HG03103 (cell line): ENCODE measurements at regions not wholly inside any gene's neighbourhood (a gene's known extent, or its start where the extent isn't known, plus 50 kb on each side); places are given as distances from the start of the nearest gene placed in this dataset.
"Not testable (repeated sequence)": the region's sequence is repeated elsewhere in the genome, so short reads cannot be mapped to it uniquely, and the experiment has no call there.

Experiments
- ATAC-seq: cut with Tn5 transposase; IDR thresholded peaks from one replicate; pipeline ENCODE4 v1.9.1; 2021; ENCODE audit warnings: low read depth; ENCODE audit not compliant: unreplicated experiment

DNA sequence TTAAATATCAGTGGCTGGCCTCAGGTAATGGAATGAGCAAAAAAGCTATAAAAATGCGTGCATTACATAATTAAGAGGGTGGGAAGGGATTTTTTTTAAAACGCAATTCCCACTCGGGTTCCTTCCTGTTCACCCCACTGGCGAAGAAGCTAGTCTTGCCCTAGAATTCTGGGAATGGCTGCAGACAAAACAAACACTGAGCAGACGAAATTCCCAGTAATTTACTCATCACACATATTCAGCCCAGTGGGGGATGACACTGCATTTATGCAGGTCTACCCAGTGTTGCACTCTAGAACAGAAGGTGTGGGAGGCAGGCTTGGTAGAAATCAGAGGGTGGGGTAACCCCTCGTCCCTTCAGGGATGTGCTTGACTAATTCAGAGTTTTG lies 2695.0 kb upstream of the DEFB115 start:
- no peak for ATAC-seq

GRCh38 chr20:28562899-28563521 lies 2694.5 kb upstream of the DEFB115 start:
- not testable (repeated sequence) for ATAC-seq

DNA sequence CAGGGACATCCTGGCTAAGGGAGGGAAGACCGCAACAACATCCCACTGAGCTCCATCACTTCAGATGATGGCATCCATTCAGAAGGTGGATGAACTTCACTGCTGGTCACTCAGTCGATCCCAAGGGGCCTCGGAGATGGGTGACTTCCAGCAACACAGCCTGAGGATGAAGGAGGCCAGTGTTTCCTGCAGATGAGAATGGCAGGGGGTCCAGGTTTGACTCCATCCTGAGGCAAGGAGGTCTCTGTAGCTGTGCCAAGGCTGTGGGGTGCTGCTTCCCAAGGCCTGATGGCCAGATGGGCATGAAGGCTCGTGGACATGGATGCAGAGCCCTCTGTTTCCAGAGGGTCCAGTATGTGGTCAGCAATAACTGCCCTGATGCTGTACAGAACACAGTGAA lies 2693.4 kb upstream of the DEFB115 start:
- ATAC-seq: not testable (repeated sequence)

- not testable (repeated sequence) for ATAC-seq
Measured at GRCh38 chr20:28564688-28565463, 2692.6 kb upstream of the DEFB115 start.

GRCh38 chr20:28575991-28576390 lies 2681.5 kb upstream of the DEFB115 start:
- ATAC-seq: not testable (repeated sequence)

DNA sequence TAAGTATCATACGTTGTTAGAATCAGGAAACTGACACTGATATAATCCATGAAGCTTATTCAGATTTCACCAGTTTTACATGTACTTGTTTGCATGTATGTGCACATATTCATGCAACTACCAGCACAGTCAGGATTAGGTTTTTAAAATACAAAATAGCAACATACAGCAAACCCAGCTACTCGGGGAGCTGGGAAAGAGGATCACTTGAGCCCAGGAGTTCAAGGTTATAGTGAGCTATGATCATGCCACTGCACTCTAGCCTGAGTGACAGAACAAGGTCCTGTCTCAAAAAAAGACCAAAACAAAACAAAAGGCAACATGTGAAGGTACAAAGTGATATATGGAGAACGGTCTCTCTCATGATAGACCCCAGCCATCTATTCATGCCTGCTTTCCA lies 2665.8 kb upstream of the DEFB115 start:
- not testable (repeated sequence) for ATAC-seq

- ATAC-seq: not testable (repeated sequence)
Measured at GRCh38 chr20:28593383-28593782, 2664.1 kb upstream of the DEFB115 start.

DNA sequence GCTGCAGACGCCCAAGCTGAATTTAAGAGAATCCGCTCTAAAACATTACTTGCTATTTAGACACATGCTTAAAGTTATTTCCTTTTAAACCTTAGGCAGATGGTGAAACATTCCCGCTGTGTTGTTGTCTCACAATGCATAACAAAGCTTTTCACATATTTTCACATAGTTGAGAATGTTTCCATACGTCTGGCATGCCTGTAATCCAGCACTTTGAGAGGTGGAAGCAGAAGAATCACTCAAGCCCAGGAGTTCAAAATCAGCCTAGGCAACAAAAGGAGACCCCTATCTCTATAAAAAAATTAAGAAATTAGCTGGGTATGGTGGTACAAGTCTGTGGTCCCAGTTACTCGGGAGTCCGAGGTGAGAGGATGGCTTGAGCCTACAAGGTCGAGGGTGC lies 2663.0 kb upstream of the DEFB115 start:
- ATAC-seq: not testable (repeated sequence)

- not testable (repeated sequence) for ATAC-seq
Measured at GRCh38 chr20:28602006-28602402, 2655.5 kb upstream of the DEFB115 start.

DNA sequence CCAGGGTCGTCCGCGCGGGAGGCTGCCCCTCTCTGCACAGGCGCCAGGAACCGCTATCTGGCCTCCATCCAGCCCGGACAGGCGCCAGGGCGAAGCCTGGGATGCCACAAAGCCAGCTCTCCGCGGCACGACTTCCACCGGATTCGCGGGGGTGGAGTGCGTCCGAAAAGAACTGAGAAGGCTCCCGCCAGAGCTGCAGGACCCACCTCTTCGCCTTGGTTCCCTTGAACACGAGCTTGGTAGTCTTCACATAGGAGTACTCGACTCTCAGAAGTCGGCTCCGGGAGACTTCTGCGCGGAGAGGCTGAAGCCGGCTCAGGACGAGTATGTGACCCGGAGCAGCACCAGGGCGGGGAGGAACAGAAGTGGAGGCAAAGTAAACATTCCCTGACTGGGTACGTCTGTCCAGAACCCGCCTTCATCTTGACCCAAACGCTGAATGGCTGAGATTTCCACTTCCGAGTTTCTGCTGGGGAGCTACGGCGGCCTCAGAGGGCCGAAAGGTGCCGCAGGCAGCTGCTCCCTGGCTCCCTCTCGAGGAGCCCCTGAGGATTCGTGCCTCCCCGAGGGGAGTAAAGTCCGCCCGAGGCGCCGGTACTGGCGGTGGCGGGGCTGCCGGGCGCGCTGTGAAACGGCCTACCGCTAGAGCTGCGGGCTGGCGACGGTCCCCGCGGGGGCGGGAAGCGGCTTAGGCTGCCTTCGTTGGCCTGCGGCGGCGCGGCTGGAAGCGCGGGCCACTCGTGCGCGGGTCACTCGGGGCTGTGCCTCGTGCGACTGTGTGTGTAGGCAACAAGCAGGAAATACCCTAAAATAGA lies 2654.9 kb upstream of the DEFB115 start:
- ATAC-seq: peak; percentile 98

DNA sequence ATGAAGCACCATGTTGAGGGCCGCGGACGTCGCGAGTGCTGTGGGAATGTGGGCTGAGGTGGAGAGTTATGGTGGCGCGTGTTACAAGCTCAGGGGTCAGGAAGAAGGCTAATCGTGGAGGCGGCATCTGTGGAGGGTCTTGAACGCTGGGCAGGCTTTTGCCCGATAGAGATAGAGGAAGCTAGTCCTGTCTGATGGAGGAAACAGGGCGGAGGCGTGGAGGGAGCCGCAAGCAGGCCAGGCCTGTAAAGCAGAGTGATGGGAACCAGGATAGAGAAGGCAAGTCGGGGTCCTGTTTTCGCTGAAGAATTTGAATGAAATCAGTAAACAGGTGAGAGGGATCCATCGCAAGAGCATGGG lies 2654.3 kb upstream of the DEFB115 start:
- ATAC-seq: not testable (repeated sequence)

- no peak for ATAC-seq
Measured at GRCh38 chr20:28616354-28616753, 2641.1 kb upstream of the DEFB115 start.

- not testable (repeated sequence) for ATAC-seq
Measured at GRCh38 chr20:28619956-28620651, 2637.4 kb upstream of the DEFB115 start.

DNA sequence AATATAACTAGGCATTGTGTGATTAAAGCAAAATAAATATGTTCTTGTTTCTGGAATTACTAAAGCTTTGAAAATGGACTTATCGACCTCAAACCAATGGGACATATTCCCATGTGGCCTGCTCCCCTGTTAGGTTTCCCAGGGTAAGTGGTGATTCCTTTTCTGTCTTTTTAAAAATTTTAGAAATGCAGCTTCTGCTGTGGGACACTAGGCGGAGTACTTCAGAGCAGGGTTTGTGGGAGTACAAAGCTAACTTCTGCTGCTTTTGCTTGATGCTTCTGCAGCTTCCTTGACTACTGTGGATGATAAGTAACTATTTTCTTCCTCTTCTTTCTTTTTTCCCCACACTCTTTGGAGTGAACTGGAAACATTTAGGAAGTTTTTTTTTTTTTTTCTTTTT lies 2632.4 kb upstream of the DEFB115 start:
- not testable (repeated sequence) for ATAC-seq

DNA sequence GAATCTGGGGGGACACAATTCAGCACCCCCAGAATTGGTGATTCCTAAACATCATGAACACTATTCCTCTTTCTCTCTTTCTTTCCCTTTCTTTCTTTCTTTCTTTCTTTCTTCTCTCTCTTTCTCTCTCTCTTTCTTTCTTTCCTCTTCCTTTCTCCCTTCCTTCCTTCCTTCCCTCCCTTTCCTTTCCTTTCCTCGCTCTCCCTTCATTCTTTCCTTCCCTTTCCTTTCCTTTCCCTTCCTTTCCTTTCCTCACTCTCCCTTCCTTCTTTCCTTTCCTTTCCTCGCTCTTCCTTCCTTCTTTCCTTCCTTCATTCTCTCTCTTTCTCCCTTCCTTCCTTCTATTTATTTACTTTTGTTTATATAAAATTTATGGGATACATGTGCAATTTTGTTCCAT lies 2616.6 kb upstream of the DEFB115 start:
- not testable (repeated sequence) for ATAC-seq
